Amniotic epithelial cell (primary cell): ENCODE measurements at regions not wholly inside any gene's neighbourhood (a gene's known extent, or its start where the extent isn't known, plus 50 kb on each side); places are given as distances from the start of the nearest gene placed in this dataset.

ENCODE experiments used
- DNase-seq: peaks from one replicate; pipeline ENCODE4 v3.0.0-alpha.2; 2010; ENCODE audit warnings: low read depth

DNA sequence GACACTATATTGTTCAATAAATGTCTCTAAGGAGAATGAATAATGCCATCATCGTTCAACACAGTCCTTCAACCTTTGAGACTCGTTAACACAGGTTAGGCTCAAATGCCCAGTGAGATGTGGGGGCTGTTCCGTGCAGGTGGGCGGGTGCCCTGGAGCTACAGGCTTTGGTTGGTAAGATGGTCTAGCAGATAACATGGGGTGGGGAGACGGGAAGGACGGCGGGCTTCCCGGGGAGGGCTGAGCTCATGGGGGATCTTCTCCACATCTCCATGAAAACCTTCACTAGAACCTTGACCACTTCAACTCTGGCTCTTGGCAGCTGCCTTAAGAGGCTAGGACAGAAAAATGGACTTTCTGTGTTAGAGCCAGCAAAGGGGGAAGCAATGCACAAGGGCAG is 134.1 kb upstream of the TCERG1L start:
- no peak for DNase-seq

DNA sequence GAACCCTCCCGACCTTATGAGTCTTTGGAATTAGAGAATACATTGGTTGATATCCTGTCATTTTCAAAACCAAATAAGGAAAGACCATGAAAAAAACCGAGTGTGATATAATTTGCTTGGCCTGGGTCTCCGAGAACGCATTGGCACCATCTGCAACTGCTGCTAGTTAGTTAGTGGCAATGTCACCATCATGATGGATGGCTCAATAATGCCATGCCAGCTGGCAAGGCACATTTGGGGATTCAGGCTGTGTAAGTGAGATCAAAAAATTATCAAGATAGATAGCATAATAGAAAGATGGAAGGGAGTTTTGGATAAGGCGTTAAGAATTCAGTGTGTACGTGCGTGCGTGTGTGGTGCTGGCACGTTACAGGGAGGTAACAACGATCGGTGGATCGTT is 134.7 kb upstream of the TCERG1L start:
- DNase-seq: no peak

DNA sequence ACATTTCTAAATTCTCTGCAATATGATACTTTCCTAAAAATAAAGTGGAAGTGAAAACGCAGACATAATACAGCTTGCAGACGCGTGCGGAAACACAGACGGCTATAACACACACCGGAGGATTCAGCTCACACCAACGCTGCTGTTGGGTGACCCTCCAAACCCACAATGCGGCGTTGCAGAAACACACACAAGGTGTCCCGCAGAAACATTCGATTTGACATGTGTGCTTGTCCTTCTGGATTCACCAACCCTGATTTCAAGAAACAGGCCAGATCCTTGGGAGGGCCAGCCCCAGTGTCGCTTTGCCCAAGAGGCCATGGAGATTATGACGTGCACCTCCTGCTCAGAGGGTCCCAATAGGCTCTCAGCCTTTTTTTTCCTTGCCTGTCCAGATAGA is 136.7 kb upstream of the TCERG1L start:
- no peak for DNase-seq

DNA sequence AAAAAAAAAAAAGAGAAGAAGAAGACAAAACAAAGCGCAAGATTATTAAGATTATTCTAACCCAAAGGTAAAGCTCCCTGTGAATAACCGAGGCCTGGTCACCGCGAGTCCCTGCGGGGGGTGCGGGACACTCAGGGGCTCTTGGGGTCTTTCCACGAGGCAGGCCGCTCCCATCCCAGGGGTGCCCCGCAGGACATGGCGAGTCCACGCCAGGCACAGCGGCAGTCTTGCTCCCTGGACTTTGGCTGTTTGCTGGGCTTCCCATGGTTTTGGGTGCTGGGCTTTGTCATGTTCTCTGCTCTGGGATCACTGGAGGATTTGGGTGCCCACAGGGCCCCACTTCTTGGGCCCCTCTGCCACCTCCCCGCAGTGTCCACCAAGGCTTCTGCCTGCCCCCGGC is 137.4 kb upstream of the TCERG1L start:
- no peak for DNase-seq

DNA sequence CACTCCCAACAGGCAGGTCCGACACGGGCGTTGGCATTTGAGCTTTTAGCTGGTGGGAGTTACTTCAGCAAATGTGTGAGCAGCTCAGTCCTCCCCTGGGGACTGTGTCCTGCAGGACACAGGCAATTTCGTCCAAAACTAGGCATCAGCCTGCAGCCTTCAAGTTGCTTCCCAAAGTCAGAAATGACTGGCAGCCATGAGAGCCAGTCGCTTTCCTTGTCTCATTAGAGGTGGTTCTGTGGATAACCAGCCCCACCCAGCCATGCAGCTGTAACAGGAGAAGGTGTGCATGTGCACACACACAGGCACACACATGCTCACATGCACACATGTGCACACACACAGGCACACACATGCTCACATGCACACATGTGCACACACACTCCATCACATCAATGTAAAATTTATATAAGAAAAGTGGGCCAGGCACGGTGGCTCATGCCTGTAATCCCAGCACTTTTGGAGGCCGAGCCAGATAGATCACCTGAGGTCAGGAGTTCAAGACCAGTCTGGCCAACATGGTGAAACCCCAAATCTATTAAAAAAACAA is 138.8 kb upstream of the TCERG1L start:
- DNase-seq: no peak

DNA sequence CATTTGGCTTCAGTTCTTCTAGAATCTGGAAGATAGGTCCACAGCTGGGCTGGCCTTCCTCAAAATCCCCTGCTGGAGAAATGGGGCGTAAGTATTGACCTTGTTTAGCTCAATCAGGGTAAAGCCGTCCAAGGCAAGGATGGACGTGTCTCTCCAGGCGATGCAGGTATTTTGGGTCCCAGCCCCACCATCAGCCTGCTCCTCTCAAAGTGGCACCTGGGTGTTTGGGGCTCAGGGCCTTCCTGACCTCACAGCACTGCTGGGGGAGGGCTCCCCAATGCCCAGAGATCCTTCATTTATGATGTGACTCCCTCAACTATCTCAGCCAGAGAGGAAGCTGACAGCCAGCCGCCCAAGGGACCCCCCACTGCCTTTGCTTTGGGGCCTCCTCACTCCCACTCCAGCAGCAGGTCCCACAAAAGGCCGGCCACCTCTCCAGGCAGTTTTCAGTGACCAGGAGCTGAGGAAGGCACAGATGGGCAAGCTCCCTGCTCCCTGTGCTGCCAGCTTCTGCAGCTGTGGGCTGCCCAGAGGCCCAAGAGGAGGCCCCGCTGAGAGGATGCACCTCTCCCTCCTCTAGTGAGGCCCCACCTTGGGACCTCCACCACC is 140.0 kb upstream of the TCERG1L start:
- no peak for DNase-seq

DNA sequence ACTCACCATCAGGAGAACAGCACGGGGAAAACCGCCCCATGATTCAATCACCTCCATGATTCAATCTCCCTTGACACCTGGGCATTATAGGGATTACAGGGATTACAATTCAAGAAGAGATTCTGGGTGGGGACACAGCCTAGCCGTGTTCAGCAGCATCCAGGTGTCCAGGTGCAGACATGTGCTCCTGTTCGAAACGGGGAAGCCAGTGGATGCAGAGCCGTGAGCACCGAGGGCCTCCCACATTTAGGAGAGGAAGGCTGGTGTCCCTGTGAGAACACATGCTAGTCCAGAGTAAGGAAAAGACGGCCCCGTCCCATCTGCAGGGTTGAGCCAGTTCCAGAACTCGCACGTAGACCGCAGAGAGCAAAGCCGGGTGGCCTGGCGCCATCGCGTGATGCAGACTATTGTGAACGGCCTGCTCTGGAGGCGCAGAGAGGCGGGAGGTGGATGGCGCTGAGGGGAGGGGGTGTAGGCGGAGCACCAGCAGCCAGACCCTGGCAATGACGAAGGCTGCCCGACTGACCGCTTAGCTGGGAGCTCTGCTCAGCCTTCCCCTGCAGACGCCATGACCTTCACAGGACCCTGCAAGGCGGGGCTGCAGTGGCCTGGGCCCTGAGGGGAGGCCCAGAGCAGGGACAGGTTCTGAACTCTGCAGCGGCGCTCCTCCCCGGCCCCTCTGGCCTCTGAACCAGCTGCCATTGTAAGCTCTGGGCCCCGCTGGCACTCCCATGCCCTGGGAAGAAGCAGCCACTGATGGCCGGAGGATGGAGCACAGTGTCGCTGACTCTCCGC is 141.6 kb upstream of the TCERG1L start:
- DNase-seq: no peak

DNA sequence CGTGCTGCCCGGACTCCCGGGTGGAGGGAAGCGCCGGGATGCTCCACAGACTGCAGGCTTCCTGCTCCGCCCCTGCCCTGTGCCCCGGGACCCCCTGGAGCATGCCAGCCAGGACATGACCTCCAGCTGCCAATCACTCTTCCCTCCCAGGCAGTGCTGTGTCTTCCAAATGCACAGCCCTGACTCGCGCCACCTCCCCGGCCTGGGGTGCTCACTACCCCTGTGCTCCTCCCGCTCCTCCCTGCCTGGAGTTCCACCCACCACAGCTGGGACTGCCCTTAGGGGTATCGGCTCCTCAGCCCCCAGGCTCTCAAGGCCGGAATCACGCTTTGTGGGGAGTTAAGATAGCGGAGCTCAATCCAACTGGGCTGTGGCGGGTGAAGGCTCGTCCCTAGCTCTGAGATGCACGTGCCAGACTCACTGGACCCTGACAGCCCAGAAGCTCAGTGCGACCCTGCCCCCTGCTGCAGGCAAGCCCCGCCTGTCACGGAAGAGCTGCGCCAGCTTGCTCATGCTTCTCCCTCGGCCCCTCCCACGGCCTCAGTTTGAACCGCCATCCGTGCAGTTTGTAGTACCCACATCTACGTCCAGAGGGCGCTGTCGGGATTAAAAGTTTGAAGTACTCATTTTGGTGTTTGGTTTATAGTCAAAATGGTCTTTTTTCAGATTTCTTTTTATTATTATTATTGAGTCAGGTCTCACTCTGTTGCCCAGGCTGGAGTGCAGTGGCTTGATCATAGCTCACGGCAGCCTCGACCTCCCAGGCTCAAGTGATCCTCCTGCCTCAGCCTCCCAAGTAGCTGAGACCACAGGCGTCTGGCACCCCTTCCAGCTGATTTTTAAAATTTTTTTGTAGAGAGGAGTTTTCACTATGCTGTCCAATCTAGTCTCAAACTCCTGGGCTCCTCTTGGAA is 142.5 kb upstream of the TCERG1L start:
- no peak for DNase-seq

DNA sequence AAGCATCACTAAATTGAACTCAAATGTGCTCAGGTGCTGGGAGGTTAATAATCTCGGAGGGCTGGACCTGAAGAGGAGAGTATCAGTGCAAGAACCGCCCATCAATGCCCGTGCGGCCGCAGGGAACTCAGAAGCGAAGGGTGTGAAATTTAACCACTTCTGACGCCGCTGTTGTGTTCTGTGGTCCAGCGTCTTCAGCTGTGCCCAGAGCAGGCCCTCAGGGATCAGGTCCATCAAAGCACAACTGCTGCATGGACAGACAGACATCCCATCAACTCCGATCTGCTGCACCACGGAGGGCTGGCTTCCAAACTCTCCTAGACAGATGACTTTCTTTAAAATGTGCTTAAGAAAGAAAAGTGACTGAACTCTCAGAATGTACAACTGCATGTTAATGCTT is 144.9 kb upstream of the TCERG1L start:
- no peak for DNase-seq

DNA sequence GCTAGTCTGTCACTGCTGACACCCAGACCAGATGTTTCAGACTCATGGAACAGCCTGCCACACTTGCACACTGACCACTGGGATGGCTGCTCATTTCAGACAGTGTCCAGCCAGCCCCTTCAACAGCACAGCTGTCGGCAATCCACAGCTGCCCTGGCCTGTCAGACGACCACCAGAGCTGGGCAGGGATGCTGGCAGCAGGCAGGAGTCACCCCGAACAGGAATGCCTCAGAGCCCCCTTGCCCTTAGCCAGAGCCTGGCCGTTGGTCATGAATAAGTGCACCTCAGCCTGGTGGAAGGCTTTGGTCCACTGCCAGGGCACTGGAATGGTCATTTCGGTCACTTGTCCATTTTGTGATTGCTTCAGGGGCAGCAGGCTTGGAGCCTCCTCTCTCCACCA is 149.6 kb upstream of the TCERG1L start:
- DNase-seq: no peak

DNA sequence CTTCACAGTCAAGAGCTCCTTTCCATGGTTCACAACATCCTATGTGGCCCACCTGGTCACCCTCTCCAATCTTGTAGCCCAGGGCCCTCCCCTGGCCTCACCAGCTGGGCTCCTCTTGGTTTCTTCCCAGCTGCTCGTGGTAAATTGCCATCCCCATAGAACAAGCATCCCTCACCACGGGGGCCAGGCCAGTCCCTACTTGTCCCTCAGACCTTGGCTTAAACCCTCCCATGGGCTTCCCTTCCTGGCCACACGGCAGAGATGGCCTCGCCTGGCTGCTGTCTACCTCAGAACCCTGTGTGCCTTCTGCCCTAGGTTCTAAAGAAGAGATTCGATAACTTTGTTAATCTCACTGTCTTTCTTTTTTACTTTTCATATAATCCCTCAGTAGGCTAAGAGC is 153.3 kb upstream of the TCERG1L start:
- DNase-seq: no peak

DNA sequence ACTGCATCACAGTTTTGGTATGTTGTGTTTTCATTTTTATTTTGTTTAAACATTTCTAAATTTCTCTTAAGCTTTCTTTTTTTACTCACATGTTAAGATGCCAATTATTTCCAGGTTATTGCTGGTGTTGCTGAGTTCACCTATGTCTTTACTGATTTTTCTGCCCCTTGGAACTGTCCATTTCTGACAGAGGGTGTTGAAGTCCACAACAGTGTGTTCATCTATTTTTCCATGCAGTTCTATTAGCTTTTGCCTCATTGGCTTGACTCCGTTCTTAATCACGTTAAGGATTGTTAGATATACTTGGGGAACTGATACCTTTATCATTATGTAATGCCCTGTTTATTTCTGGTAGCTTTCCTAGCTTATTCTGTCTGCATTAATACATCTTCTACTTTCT is 158.0 kb upstream of the TCERG1L start:
- no peak for DNase-seq

DNA sequence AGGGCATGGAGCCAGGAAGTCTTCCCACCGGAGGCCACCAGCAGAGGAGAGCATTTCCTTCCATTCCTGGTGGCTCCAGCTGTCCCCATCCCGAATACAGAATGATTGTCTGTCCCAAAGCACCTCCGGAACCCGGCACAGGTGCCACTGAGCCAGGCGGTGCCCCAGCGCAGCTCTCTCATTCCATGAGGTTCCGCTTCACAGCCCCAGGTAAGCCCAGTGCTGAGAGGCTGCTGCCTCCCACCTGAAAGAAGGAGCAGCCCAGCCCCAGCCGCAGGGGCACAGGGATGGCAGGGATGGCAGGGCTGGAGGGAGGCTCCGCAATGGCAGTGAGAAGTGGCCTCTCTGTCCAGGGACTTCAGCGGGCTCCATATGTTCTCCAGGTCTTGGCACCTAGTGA is 162.1 kb upstream of the TCERG1L start:
- no peak for DNase-seq

DNA sequence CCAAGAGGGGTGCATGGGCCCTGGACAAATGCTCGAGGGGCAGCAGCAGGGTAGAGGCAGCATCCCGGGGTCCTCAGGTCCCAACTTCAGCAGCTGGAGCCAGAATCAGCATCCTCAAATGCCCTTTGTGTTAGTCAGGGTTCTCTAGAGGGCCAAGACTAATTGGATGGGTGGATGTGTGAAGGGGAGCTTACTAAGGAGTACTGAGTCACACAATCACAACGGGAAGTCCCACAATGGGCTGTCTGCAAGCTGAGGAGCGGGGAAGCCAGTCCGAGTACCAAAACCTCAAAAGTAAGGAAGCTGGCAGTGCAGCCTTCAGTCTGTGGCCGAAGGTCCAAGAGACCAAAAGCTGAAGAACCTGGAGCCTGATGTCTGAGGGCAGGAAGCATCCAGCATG is 162.9 kb upstream of the TCERG1L start:
- DNase-seq: no peak

DNA sequence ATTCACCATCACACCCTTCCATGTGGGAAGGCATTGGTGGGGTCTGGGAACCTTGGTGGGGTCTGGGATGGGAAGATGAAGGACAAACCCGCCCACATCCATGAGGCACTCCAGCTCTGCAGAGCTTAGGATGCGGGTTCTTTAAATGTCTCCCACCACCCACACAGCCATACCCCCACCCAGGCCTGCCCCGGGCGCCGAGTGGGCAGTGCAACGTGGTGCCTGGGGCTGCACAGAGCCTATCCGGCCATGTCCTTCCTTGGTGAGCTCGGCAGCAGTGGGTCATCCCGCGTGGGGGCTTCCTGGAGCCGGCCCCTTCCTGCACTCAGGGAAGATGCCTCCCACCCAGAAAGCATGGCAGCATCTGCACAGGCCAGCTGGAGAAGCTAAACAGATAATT is 163.5 kb upstream of the TCERG1L start:
- DNase-seq: no peak

DNA sequence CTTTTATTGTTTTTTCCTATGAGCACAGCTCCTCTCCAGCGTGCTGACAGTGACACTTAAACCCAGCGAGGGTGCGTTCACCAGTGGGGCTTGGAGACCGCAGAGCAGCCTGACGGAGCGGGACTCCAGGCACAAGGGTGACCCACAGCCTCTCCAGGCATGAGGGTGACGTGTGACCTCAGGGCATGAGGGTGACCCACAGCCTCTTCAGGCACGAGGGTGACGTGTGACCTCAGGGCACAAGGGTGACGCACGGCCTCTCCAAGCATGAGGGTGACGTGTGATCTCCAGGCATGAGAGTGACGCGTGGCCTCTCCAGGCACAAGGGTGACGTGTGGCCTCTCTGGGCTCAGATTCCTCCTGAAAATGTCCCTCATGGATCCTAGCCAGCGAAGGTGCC is 164.3 kb upstream of the TCERG1L start:
- no peak for DNase-seq

DNA sequence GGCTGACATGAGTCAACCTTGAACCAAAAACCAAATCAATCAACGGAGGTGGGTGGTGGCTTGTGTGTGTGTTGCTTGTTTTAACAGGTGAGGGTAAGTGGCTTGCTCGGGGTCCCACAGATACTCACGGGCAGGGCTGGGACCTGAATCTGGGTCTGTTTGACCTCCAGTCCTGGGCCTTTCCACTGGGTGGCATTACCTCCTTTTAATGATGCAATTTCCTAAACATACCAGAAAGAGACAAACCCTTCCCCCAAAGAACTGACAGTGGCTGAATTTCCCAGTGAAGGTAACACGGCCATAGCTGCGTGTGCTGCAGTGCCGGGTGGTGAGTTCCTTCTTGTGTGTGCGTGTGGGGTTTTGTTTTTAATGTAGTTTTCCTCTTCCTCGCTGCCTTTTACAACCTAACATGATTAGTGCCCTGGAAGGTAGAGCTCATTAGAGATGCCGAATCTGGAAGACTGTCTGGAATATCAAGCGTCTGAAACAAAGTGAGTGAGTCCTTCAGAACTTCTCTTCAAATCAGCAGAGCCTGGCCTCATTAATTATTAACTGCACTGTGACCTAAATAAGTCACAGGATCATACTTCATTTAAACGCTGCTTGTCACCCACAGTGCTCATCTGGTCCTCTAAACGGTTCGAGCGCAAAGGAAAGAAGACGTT is 166.1 kb upstream of the TCERG1L start:
- DNase-seq: no peak

DNA sequence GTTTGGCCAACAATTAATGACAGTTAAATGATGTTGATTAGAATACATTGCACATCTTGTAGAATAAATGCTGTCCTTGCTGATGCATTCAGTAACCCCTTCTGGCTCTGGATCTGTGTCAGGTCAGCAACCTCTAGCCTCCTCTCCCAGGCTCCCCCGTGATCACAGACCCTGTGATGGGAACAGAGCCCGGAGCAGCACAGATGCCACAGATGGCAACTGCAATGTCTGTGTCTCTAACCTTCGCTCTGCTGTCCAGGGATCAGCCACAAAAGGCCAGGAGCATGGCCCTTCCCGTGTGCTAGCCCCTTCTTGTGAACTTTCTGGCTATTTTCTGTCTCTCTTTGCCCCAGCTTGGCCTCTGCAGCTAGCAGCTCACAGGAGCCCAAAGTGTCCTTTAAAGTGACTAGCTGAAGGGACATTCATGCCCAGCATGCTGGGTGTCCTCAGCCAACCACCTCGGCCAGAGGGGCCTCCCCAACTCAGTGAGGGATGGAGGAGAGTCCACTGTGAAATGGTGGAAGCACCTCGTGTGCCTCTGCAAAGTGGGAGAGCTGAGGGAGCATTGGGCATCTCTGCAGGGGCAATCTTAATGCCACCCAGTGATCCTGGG is 167.0 kb upstream of the TCERG1L start:
- DNase-seq: no peak

DNA sequence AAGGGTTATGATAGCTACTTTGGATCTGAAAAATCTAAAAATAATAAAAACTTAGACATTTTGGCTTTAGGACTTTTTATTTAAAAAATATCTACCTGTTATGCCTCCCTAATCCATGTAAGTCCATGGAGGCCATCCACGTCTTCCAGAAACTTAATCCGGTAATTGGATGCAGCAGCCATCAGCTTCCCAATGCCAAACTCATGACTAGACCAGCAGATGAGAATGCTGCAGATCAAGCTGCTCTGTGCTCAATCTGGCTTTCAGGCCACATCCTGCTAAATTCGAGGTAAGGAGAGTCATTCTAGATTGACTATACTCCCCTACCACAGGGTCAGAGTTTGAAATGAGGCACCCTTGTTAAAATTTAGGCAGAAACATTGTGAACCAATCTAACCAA is 168.5 kb upstream of the TCERG1L start:
- DNase-seq: no peak

DNA sequence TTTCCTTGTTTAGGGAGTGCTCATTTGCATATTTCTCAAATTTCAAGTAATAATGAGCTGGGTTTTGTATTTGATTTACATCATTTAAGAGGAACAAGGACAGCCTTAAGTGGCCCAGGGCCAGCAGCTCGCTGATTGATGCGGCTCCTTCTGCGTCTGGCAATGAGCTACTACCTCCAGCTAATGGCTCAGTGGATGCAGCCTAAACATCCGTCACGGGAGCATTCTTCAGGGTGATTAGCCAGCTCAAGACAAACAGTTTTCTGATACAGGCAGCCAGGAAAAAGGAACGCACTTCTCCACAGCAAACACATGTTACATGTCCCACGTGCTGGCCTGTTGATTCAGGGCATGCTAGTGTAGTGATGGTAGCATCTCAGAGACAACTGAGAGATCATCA is 169.3 kb upstream of the TCERG1L start:
- DNase-seq: no peak

DNA sequence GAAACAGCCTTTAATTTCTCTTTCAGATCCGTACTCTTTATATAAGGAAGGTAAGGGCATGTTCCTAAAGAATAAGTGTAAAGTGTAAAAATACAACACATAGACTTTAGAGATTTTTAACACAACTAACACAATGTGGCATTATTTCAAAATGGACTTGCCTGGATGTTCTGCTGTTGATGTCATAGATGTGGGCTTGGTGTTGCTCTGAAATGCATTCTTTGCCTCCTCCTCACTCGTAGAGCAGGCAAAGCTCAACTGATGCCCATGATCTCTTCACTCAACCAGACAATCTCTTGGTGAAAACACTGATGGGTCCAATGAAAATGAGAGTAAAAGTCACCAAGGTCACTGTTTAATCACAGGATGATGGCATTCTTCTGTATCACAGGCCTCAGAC is 174.2 kb upstream of the TCERG1L start:
- DNase-seq: no peak

DNA sequence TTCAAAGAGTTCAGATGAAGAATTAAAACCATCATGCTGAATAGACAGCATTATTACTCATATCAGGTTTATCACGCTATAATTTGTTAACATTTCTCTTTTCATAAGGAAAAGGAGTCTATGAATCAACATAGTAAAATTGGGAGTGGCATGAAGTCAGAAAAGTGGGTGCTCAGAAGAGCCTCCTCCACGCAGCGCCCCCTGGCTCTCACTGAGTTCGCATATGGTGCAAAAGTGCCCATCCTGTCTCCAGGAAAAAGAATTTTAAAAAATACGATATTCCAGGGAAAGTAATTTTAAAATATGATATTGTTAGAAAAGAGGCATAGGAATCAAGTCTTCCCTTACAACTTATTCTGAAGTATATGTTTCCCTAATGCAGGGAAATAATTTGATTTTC is 176.3 kb upstream of the TCERG1L start:
- no peak for DNase-seq
